ENCODE measurements at regions not wholly inside any gene's neighbourhood (a gene's known extent, or its start where the extent isn't known, plus 50 kb on each side); places are given as distances from the start of the nearest gene placed in this dataset.

GRCh38 chr6:119643876-119644275 is 294.3 kb upstream of the MAN1A1 start:
- TF ChIP-seq CTCF (conservative IDR thresholded peaks at IDR 0.05; ENCODE audit: low read length) = no peak
- TF ChIP-seq EZH2phosphoT487 (IDR thresholded peaks at IDR 0.05; ENCODE audit: borderline replicate concordance, low read depth, low read length) = no peak
